LNCaP clone FGC (cell line): ENCODE measurements at regions not wholly inside any gene's neighbourhood (a gene's known extent, or its start where the extent isn't known, plus 50 kb on each side); places are given as distances from the start of the nearest gene placed in this dataset.

Experiments used
- DNase-seq: peaks from one replicate; pipeline ENCODE4 v3.0.0-alpha.2; 2011; ENCODE audit warnings: low read depth
- H3K4me3 ChIP-seq: 2 replicates; pipeline ENCODE4 v1.5.1; 2011; ENCODE audit warnings: mild to moderate bottlenecking, low read depth, low read length, control low read depth
- TF ChIP-seq, protein P1 (sequence below): IDR thresholded peaks from 2 replicates; pipeline ENCODE4 v1.5.1; 2012; ENCODE audit warnings: mild to moderate bottlenecking; ENCODE audit not compliant: control insufficient read depth, insufficient read depth; ENCODE audit errors: extremely low read depth

DNA sequence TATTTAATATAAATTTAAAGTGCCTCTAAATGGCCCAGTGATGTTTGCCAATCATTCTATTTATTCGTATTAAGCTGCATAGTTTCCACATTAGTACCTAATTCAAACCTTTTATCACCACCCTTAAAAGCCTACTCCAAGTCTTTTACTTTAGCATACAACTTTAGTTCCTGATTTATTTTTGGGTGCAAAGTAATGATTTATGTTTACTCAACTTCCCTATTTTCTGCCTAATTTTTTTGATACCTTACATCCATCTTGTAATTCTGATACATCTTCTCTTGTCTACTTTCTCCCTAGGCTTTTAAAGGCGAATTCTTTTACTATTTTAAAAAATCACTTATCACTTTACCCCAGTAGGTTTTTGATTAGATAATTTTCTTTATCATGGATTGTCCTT, 2651.1 kb upstream of the PCDH20 start:
- DNase-seq, result no peak
- TF ChIP-seq, protein P1, sequence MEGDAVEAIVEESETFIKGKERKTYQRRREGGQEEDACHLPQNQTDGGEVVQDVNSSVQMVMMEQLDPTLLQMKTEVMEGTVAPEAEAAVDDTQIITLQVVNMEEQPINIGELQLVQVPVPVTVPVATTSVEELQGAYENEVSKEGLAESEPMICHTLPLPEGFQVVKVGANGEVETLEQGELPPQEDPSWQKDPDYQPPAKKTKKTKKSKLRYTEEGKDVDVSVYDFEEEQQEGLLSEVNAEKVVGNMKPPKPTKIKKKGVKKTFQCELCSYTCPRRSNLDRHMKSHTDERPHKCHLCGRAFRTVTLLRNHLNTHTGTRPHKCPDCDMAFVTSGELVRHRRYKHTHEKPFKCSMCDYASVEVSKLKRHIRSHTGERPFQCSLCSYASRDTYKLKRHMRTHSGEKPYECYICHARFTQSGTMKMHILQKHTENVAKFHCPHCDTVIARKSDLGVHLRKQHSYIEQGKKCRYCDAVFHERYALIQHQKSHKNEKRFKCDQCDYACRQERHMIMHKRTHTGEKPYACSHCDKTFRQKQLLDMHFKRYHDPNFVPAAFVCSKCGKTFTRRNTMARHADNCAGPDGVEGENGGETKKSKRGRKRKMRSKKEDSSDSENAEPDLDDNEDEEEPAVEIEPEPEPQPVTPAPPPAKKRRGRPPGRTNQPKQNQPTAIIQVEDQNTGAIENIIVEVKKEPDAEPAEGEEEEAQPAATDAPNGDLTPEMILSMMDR, result no peak
- no peak overlapping the region for H3K4me3 ChIP-seq

DNA sequence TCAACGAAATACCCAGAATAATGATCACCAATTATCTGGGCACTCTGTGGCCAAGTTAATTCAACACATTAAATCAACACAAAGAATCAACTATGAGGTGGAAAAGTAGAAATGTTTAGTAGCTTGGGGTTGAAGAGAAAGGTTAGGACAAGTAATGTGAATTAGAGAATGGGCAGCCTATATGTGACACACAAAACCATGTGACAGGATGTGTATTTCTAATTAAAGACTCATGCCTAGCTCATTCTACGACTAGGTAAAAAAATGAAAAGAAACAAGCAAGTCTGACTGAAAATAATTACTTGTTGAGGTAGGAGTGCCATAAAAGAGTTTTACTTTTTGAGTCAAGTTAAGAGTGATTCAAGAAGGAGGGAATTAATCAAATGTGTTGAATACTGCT, 2646.0 kb upstream of the PCDH20 start:
- H3K4me3 ChIP-seq, result no peak overlapping the region
- TF ChIP-seq, protein P1, result no peak

DNA sequence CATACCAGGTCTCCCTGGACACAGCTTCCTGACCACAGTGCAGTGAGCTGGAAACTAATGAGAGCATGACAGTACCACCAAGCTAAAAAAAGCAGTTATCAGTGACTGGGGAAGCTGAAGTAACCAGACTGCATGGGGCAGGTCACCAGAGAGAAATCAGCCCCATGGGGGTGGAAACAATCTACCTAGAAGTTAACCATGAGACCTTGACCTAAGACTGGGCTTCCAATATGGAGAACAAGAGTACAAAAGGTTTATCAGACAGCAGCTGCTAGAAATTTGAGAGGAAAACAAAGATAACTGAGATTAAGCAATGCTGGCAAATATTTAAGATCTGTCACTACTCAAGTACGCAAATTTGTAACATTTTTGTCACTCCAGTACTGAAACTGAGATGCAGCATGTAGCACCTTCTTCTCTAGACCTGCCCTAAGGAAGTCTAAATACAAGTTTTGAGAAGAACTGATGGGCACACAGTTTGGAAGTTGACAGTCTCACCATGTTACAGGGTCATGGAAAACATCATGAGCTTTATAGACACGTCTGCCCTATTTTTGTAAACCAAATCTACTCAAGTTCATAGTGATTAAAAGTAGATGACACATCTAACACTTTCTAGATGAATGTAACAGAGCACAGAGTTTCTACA, 2641.8 kb upstream of the PCDH20 start:
- TF ChIP-seq, protein P1, result no peak
- no peak for DNase-seq
- no peak overlapping the region for H3K4me3 ChIP-seq

More for the DNA sequence above, 2646.0 kb upstream of the PCDH20 start:
- no peak for DNase-seq

DNA sequence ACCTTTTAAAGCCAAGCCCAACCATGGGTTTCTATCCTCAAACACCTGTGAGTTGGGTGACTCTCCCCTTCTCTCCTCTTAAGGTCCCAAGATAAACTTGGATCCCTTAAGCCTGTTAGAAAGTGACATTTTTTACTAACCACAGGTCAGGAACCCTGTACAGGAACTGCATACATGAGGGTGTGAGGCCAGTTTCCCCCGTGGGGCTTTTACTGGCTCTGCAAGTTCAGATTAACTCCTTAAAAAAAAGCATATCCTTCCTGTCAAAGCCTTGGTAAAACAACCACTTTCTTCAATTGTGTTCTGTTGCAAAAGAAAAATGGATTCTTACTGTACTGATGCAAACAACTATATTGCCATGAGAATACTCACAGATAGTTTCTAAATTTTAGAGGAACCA, 2638.7 kb upstream of the PCDH20 start:
- TF ChIP-seq, protein P1, result no peak
- no peak overlapping the region for H3K4me3 ChIP-seq
- no peak for DNase-seq

DNA sequence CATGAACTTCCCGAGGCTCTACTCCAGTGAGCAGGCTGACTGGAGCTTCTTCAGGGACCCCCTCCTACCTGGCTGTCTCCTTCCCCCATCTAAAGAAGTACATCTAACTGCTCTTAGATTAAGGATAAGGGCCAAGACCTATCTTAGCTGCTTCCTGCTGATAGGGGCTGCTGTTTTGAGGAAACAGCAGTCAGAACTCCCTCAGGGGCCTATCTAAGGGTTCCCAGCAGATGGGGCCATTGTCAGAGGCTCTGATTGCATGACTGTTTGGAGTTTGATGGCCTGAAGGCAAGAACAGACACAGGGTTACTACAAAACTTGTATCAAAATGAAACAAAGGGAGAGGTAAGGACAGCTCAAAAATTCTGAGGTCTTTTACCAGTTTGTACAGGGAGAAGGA, 2636.9 kb upstream of the PCDH20 start:
- no peak for DNase-seq
- TF ChIP-seq, protein P1, result no peak
- H3K4me3 ChIP-seq, result no peak overlapping the region

DNA sequence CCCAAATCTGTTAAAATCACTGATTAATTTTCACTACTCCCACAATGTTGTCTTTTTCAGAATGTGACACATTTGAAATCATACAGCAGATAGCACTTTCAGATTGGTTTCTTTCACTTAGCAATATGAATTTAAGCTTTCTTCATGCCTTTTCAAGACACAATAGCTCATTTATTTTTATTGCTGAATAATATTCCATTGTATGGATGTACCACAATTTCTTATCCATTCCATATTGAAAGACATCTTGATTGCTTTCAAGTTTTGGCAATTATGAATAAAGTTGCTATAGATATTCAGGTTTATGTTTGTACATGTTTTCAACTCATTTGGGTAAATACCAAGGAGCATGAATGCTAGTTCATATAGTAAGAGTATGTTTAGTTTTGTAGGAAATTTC, 2635.6 kb upstream of the PCDH20 start:
- TF ChIP-seq, protein P1, result no peak
- no peak for DNase-seq
- no peak overlapping the region for H3K4me3 ChIP-seq

DNA sequence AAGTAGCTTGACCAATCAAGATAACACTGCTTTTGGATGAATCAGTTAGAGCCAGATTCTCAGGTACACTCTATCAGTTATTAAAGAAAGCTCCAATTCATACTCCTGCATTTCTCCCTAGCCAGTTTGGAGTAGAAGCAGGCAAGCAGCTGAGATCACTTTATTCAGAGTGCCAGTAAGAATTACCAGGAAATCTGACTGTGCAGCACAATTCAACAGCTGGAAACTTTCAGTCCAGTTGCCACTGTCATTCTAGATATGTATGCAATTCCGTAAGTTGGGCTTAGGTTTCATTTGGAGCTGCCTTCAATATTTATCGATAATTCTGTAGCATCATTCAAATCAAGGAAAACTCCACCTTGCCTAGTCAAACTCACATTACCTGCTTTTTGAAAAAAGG, 2625.6 kb upstream of the PCDH20 start:
- TF ChIP-seq, protein P1, result no peak
- no peak overlapping the region for H3K4me3 ChIP-seq
- no peak for DNase-seq
